Lower leg skin (tissue), 3 donors: ENCODE measurements at regions not wholly inside any gene's neighbourhood (a gene's known extent, or its start where the extent isn't known, plus 50 kb on each side); places are given as distances from the start of the nearest gene placed in this dataset.

Source experiments
- POLR2A ChIP-seq, 2 donors: fragments of 450-650 bp; IDR thresholded peaks; one replicate each; pipeline ENCODE4 v1.6.1; 2016 to 2017; ENCODE audit warnings: antibody characterized with exemption in 2 of 2, mild to moderate bottlenecking in 1 of 2, moderate library complexity in 1 of 2
- TF ChIP-seq, protein P1 (sequence below), 3 donors: fragments of 450-650 bp; IDR thresholded peaks; one replicate each; pipeline ENCODE4 v1.5.1; 2016; ENCODE audit warnings: antibody characterized with exemption in 3 of 3, mild to moderate bottlenecking in 3 of 3, moderate library complexity in 2 of 3

GRCh38 chr17:45675012-45675411, 109.1 kb upstream of the CRHR1 start:
- TF ChIP-seq, protein P1, sequence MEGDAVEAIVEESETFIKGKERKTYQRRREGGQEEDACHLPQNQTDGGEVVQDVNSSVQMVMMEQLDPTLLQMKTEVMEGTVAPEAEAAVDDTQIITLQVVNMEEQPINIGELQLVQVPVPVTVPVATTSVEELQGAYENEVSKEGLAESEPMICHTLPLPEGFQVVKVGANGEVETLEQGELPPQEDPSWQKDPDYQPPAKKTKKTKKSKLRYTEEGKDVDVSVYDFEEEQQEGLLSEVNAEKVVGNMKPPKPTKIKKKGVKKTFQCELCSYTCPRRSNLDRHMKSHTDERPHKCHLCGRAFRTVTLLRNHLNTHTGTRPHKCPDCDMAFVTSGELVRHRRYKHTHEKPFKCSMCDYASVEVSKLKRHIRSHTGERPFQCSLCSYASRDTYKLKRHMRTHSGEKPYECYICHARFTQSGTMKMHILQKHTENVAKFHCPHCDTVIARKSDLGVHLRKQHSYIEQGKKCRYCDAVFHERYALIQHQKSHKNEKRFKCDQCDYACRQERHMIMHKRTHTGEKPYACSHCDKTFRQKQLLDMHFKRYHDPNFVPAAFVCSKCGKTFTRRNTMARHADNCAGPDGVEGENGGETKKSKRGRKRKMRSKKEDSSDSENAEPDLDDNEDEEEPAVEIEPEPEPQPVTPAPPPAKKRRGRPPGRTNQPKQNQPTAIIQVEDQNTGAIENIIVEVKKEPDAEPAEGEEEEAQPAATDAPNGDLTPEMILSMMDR (IDR thresholded peaks at IDR 0.05) = no peak
- TF ChIP-seq POLR2A (IDR thresholded peaks at IDR 0.05) = no peak
